NCI-H446 treated with DMSO at 0.1 percent for 48 hours (cell line): ENCODE measurements at regions not wholly inside any gene's neighbourhood (a gene's known extent, or its start where the extent isn't known, plus 50 kb on each side); places are given as distances from the start of the nearest gene placed in this dataset.
"Not testable (repeated sequence)": the region's sequence is repeated elsewhere in the genome, so short reads cannot be mapped to it uniquely, and the experiment has no call there.

Experiments used
- DNase-seq: peaks from one replicate; lab custom pipeline; 2025; lab: John Stamatoyannopoulos, UW

GRCh38 chr11:71638801-71639519 is 56.3 kb upstream of the KRTAP5-11 start:
- DNase-seq: not testable (repeated sequence)

- DNase-seq: not testable (repeated sequence)
Observed at GRCh38 chr11:71639520-71639849, 56.8 kb upstream of the KRTAP5-11 start.

GRCh38 chr11:71639916-71640315 is 57.2 kb upstream of the KRTAP5-11 start:
- DNase-seq: not testable (repeated sequence)

GRCh38 chr11:71647078-71647477 is 64.4 kb upstream of the KRTAP5-11 start:
- not testable (repeated sequence) for DNase-seq

GRCh38 chr11:71652998-71653397 is 70.3 kb upstream of the KRTAP5-11 start:
- not testable (repeated sequence) for DNase-seq

GRCh38 chr11:71654423-71654822 is 71.7 kb upstream of the KRTAP5-11 start:
- DNase-seq: not testable (repeated sequence)

GRCh38 chr11:71655041-71655440 is 72.4 kb upstream of the KRTAP5-11 start:
- not testable (repeated sequence) for DNase-seq

- DNase-seq: not testable (repeated sequence)
Observed at GRCh38 chr11:71656513-71656912, 73.8 kb upstream of the KRTAP5-11 start.

GRCh38 chr11:71664941-71665340 is 82.3 kb upstream of the KRTAP5-11 start:
- DNase-seq: not testable (repeated sequence)

- not testable (repeated sequence) for DNase-seq
Observed at GRCh38 chr11:71698110-71698509, 115.4 kb upstream of the KRTAP5-11 start.

GRCh38 chr11:71698961-71699360 is 116.3 kb upstream of the KRTAP5-11 start:
- DNase-seq: not testable (repeated sequence)

GRCh38 chr11:71701435-71702291 is 119.0 kb upstream of the KRTAP5-11 start:
- DNase-seq: not testable (repeated sequence)

- not testable (repeated sequence) for DNase-seq
Observed at GRCh38 chr11:71705086-71705737, 122.5 kb upstream of the KRTAP5-11 start.

- not testable (repeated sequence) for DNase-seq
Observed at GRCh38 chr11:71705738-71706432, 123.2 kb upstream of the KRTAP5-11 start.

- DNase-seq: not testable (repeated sequence)
Observed at GRCh38 chr11:71707083-71707482, 124.4 kb upstream of the KRTAP5-11 start.

- DNase-seq: not testable (repeated sequence)
Observed at GRCh38 chr11:71709541-71709940, 123.5 kb upstream of the DEFB108B start.

GRCh38 chr11:71710171-71710671 is 122.8 kb upstream of the DEFB108B start:
- not testable (repeated sequence) for DNase-seq

- DNase-seq: not testable (repeated sequence)
Observed at GRCh38 chr11:71710701-71711385, 122.2 kb upstream of the DEFB108B start.

- not testable (repeated sequence) for DNase-seq
Observed at GRCh38 chr11:71712350-71712749, 120.7 kb upstream of the DEFB108B start.

- DNase-seq: not testable (repeated sequence)
Observed at GRCh38 chr11:71712846-71713245, 120.2 kb upstream of the DEFB108B start.

GRCh38 chr11:71714510-71714909 is 118.5 kb upstream of the DEFB108B start:
- not testable (repeated sequence) for DNase-seq
